H1 (cell line): ENCODE measurements at regions not wholly inside any gene's neighbourhood (a gene's known extent, or its start where the extent isn't known, plus 50 kb on each side); places are given as distances from the start of the nearest gene placed in this dataset.

Source experiments
- CHD2 ChIP-seq: IDR thresholded peaks from 2 replicates; pipeline ENCODE4 v1.6.1; 2012; ENCODE audit warnings: low read length, improper control_type of control experiment
- EP300 ChIP-seq, 2 experiments: IDR thresholded peaks; 1 replicate in 1 of 2; 2 replicates in 1 of 2; pipeline ENCODE4 v1.6.1; 2011 to 2012; ENCODE audit warnings: low read depth in 2 of 2, low read length in 2 of 2, mild to moderate bottlenecking in 2 of 2, borderline replicate concordance in 1 of 2, inconsistent platforms in 1 of 2, moderate library complexity in 1 of 2
- POLR2A ChIP-seq, 2 experiments: IDR thresholded peaks; 1 replicate in 1 of 2; 2 replicates in 1 of 2; pipeline ENCODE4 v1.6.1; 2011; ENCODE audit warnings: low read depth in 2 of 2, low read length in 2 of 2, mild to moderate bottlenecking in 2 of 2; ENCODE audit errors: control extremely low read depth in 1 of 2
- POLR2AphosphoS5 ChIP-seq: IDR thresholded peaks from 2 replicates; pipeline ENCODE4 v1.6.1; 2011; ENCODE audit warnings: low read depth, low read length
- RAD21 ChIP-seq, 2 experiments: IDR thresholded peaks in 1 of 2; conservative IDR thresholded peaks in 1 of 2; 2 replicates each; pipeline ENCODE4 v1.6.1; 2011; ENCODE audit warnings: low read depth in 2 of 2, low read length in 2 of 2, improper control_type of control experiment in 1 of 2, inconsistent platforms in 1 of 2, mild to moderate bottlenecking in 1 of 2, moderate library complexity in 1 of 2
- TF ChIP-seq, protein P1 (sequence below), 3 experiments: IDR thresholded peaks; 1 replicate in 2 of 3; 2 replicates in 1 of 3; pipeline versions ENCODE4 v1.5.1 to v1.6.1; 2011; ENCODE audit warnings: low read length in 3 of 3, mild to moderate bottlenecking in 3 of 3, inconsistent platforms in 2 of 3, low read depth in 1 of 3, moderate library complexity in 1 of 3; ENCODE audit not compliant: insufficient read depth in 1 of 3; ENCODE audit errors: control extremely low read depth in 1 of 3

DNA sequence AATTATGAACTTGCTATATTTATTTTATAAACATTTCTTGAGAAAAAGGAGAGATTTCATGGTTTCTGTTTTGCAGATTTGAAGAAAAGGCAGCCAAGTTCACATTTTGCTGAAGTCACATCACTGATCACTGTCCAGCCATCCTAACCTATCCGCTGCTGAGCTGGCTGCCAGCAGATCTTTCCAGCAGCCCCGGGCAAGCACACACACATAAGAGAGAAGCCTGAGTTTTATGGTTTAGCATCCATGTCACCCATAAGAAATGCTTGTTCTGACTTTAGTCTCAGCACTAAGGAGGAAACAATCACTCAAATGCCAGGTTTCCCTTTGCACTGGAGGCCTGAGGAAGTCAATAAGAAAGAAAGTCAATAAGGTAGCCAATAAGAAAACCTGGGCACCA, 287.1 kb downstream of the SMOC2 start:
- no peak for TF ChIP-seq RAD21 (IDR thresholded peaks at IDR 0.05 in 1 of 2, conservative IDR thresholded peaks at IDR 0.05 in 1 of 2; ENCODE audit: low read depth in 2 of 2, low read length in 2 of 2)
- no peak for TF ChIP-seq EP300 (IDR thresholded peaks at IDR 0.05; ENCODE audit: borderline replicate concordance in 1 of 2, low read depth in 2 of 2, low read length in 2 of 2)
- no peak for TF ChIP-seq POLR2A (IDR thresholded peaks at IDR 0.05; ENCODE audit: control extremely low read depth in 1 of 2, low read depth in 2 of 2, low read length in 2 of 2)
- TF ChIP-seq, protein P1, sequence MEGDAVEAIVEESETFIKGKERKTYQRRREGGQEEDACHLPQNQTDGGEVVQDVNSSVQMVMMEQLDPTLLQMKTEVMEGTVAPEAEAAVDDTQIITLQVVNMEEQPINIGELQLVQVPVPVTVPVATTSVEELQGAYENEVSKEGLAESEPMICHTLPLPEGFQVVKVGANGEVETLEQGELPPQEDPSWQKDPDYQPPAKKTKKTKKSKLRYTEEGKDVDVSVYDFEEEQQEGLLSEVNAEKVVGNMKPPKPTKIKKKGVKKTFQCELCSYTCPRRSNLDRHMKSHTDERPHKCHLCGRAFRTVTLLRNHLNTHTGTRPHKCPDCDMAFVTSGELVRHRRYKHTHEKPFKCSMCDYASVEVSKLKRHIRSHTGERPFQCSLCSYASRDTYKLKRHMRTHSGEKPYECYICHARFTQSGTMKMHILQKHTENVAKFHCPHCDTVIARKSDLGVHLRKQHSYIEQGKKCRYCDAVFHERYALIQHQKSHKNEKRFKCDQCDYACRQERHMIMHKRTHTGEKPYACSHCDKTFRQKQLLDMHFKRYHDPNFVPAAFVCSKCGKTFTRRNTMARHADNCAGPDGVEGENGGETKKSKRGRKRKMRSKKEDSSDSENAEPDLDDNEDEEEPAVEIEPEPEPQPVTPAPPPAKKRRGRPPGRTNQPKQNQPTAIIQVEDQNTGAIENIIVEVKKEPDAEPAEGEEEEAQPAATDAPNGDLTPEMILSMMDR (IDR thresholded peaks at IDR 0.05; ENCODE audit: control extremely low read depth in 1 of 3, insufficient read depth in 1 of 3, low read depth in 1 of 3, low read length in 3 of 3), result no peak
- TF ChIP-seq CHD2, result no peak
- TF ChIP-seq POLR2AphosphoS5, result no peak
